HEK293T (cell line): ENCODE measurements at regions not wholly inside any gene's neighbourhood (a gene's known extent, or its start where the extent isn't known, plus 50 kb on each side); places are given as distances from the start of the nearest gene placed in this dataset.

Experiments used
- CTCF ChIA-PET: fragments of 350-600 bp; formaldehyde crosslinking; extraction: SDS; loops from one replicate; lab custom pipeline; 2021; ENCODE audit warnings: antibody characterized with exemption, inconsistent platforms; lab: Yijun Ruan, JAX
- POLR2A ChIA-PET: fragments of 350-600 bp; formaldehyde crosslinking; extraction: SDS; loops from one replicate; lab custom pipeline; 2020; ENCODE audit warnings: antibody characterized with exemption, inconsistent platforms; lab: Yijun Ruan, JAX
- DNase-seq: peaks from one replicate; pipeline ENCODE4 v3.0.0; 2012; ENCODE audit warnings: mixed read lengths; ENCODE audit errors: extremely low spot score
- ARNT ChIP-seq: fragments of 450-650 bp; IDR thresholded peaks from 2 replicates; pipeline ENCODE4 v1.6.1; 2017; ENCODE audit warnings: mild to moderate bottlenecking
- BHLHE40 ChIP-seq: fragments of 450-650 bp; IDR thresholded peaks from 2 replicates; pipeline ENCODE4 v1.6.1; 2016; ENCODE audit warnings: mild to moderate bottlenecking, moderate library complexity, borderline replicate concordance
- CTBP1 ChIP-seq: fragments of 450-650 bp; IDR thresholded peaks from 2 replicates; pipeline ENCODE4 v1.6.1; 2016; ENCODE audit warnings: borderline replicate concordance
- ELF4 ChIP-seq: fragments of 450-650 bp; IDR thresholded peaks from 2 replicates; pipeline ENCODE4 v1.6.1; 2017; ENCODE audit warnings: antibody characterized with exemption
- FOXA1 ChIP-seq: fragments of 450-650 bp; IDR thresholded peaks from 2 replicates; pipeline ENCODE4 v1.6.1; 2016; ENCODE audit warnings: mild to moderate bottlenecking
- FOXK2 ChIP-seq: fragments of 450-650 bp; IDR thresholded peaks from 2 replicates; pipeline ENCODE4 v1.6.1; 2016; ENCODE audit warnings: mild to moderate bottlenecking
- FOXM1 ChIP-seq: fragments of 450-650 bp; IDR thresholded peaks from 2 replicates; pipeline ENCODE4 v1.6.1; 2017; ENCODE audit warnings: mild to moderate bottlenecking, borderline replicate concordance
- HDGF ChIP-seq: fragments of 450-650 bp; IDR thresholded peaks from 2 replicates; pipeline ENCODE4 v1.6.1; 2017; ENCODE audit warnings: antibody characterized with exemption, borderline replicate concordance
- L3MBTL2 ChIP-seq: fragments of 450-650 bp; conservative IDR thresholded peaks from 2 replicates; pipeline ENCODE4 v1.6.1; 2016; ENCODE audit warnings: mild to moderate bottlenecking
- LEF1 ChIP-seq: fragments of 450-650 bp; IDR thresholded peaks from 2 replicates; pipeline ENCODE4 v1.6.1; 2017; ENCODE audit warnings: mild to moderate bottlenecking, borderline replicate concordance
- NFRKB ChIP-seq: fragments of 450-650 bp; IDR thresholded peaks from 2 replicates; pipeline ENCODE4 v1.6.1; 2016; ENCODE audit warnings: mild to moderate bottlenecking, moderate library complexity
- PKNOX1 ChIP-seq: fragments of 450-650 bp; IDR thresholded peaks from 2 replicates; pipeline ENCODE4 v1.6.1; 2016
- SP1 ChIP-seq: fragments of 450-650 bp; IDR thresholded peaks from 2 replicates; pipeline ENCODE4 v1.6.1; 2017
- SUZ12 ChIP-seq: fragments of 450-650 bp; IDR thresholded peaks from 2 replicates; pipeline ENCODE4 v1.6.1; 2016; ENCODE audit warnings: mild to moderate bottlenecking
- TARDBP ChIP-seq: fragments of 450-650 bp; IDR thresholded peaks from 2 replicates; pipeline ENCODE4 v1.6.1; 2016
- ZNF384 ChIP-seq: fragments of 450-650 bp; IDR thresholded peaks from 2 replicates; pipeline ENCODE4 v1.6.1; 2016

GRCh38 chr9:107850653-107851052 lies 361.1 kb upstream of the KLF4 start:
- TF ChIP-seq CTBP1 (no peak), ARNT (no peak), ELF4 (no peak), FOXK2 (no peak), TARDBP (no peak), NFRKB (no peak), ZNF384 (no peak), SP1 (no peak), FOXA1 (no peak), PKNOX1 (no peak), FOXM1 (no peak), BHLHE40 (no peak), LEF1 (no peak), L3MBTL2 (no peak), HDGF (no peak), SUZ12 (no peak)
- POLR2A ChIA-PET: interaction anchor here (0.5 kb wide), 1 partner anchor 454 kb away, joined by 3 read pairs; no protein-coding TSS in a partner anchor
- CTCF ChIA-PET: no interaction called here
- no peak for DNase-seq

- TF ChIP-seq LEF1 (no peak), NFRKB (no peak), TARDBP (no peak), L3MBTL2 (no peak)
- ChIA-PET POLR2A (no interaction called here), CTCF (no interaction called here)
- no peak for DNase-seq
Measured at GRCh38 chr9:107847978-107848964, 358.7 kb upstream of the KLF4 start.

GRCh38 chr9:107842530-107842929 lies 353.0 kb upstream of the KLF4 start:
- ChIA-PET CTCF (no interaction called here), POLR2A (no interaction called here)
- DNase-seq: no peak
- no peak for TF ChIP-seq CTBP1

GRCh38 chr9:107841076-107841475 lies 351.5 kb upstream of the KLF4 start:
- DNase-seq: no peak
- POLR2A ChIA-PET: no interaction called here
- CTCF ChIA-PET: no interaction called here
- no peak for TF ChIP-seq SP1
- TF ChIP-seq TARDBP: no peak
- TF ChIP-seq FOXM1: no peak
- no peak for TF ChIP-seq FOXK2
- no peak for TF ChIP-seq NFRKB
- TF ChIP-seq HDGF: no peak
- no peak for TF ChIP-seq ELF4
- no peak for TF ChIP-seq SUZ12

GRCh38 chr9:107839371-107839770 lies 349.8 kb upstream of the KLF4 start:
- no peak for DNase-seq
- ChIA-PET CTCF (interaction anchor here (0.6 kb wide), 1 partner anchor 826 kb away, joined by 5 read pairs; no protein-coding TSS in a partner anchor), POLR2A (no interaction called here)
- TF ChIP-seq TARDBP (no peak), ELF4 (no peak), FOXA1 (no peak), FOXM1 (no peak), PKNOX1 (no peak), CTBP1 (no peak), ZNF384 (no peak), NFRKB (no peak), BHLHE40 (no peak), SUZ12 (no peak), FOXK2 (no peak), LEF1 (no peak), HDGF (no peak)

GRCh38 chr9:107838766-107839165 lies 349.2 kb upstream of the KLF4 start:
- DNase-seq: no peak
- CTCF ChIA-PET: no interaction called here
- POLR2A ChIA-PET: no interaction called here
- TF ChIP-seq SP1: no peak
- no peak for TF ChIP-seq FOXK2
- no peak for TF ChIP-seq BHLHE40
- no peak for TF ChIP-seq FOXM1
- TF ChIP-seq ARNT: no peak
- no peak for TF ChIP-seq HDGF
- TF ChIP-seq PKNOX1: no peak
- no peak for TF ChIP-seq L3MBTL2
- TF ChIP-seq SUZ12: no peak
- no peak for TF ChIP-seq FOXA1
